22Rv1 (cell line): ENCODE measurements at regions not wholly inside any gene's neighbourhood (a gene's known extent, or its start where the extent isn't known, plus 50 kb on each side); places are given as distances from the start of the nearest gene placed in this dataset.
A peak's percentile ranks its signal among the peaks of the same experiment; 100 is the strongest.

Source experiments
- H3K27ac ChIP-seq: fragments of 450-650 bp; 2 replicates; pipeline ENCODE4 v1.5.1; 2017
- CTCF ChIP-seq: fragments of 450-650 bp; IDR thresholded peaks from 2 replicates; pipeline ENCODE4 v1.5.1; 2017; ENCODE audit warnings: mild to moderate bottlenecking
- ZFX ChIP-seq: fragments of 450-650 bp; IDR thresholded peaks from 2 replicates; pipeline ENCODE4 v1.6.1; 2017; ENCODE audit warnings: antibody characterized with exemption, borderline replicate concordance

- TF ChIP-seq ZFX (no peak), CTCF (no peak)
- H3K27ac ChIP-seq = 0 out of 2 replicates have a peak overlapping the region, but pooled peaks have one; percentile 15
Measured at GRCh38 chr13:85313761-85314503, 485.3 kb downstream of the SLITRK6 start.

- TF ChIP-seq ZFX = no peak
- TF ChIP-seq CTCF = no peak
- no peak overlapping the region for H3K27ac ChIP-seq
Measured at GRCh38 chr13:85312071-85312470, 487.1 kb downstream of the SLITRK6 start.

- no peak overlapping the region for H3K27ac ChIP-seq
- no peak for TF ChIP-seq CTCF
- no peak for TF ChIP-seq ZFX
Measured at GRCh38 chr13:85303630-85304029, 495.6 kb downstream of the SLITRK6 start.

GRCh38 chr13:85298387-85298924 is 500.8 kb downstream of the SLITRK6 start:
- no peak overlapping the region for H3K27ac ChIP-seq
- TF ChIP-seq CTCF = no peak
- no peak for TF ChIP-seq ZFX

- no peak for TF ChIP-seq ZFX
- TF ChIP-seq CTCF = no peak
- H3K27ac ChIP-seq = no peak overlapping the region
Measured at GRCh38 chr13:85288698-85289097, 510.5 kb downstream of the SLITRK6 start.

- no peak for TF ChIP-seq CTCF
- no peak for TF ChIP-seq ZFX
- H3K27ac ChIP-seq = no peak overlapping the region
Measured at GRCh38 chr13:85287528-85287927, 511.7 kb downstream of the SLITRK6 start.

GRCh38 chr13:85286081-85286480 is 513.1 kb downstream of the SLITRK6 start:
- no peak overlapping the region for H3K27ac ChIP-seq
- TF ChIP-seq ZFX = no peak
- no peak for TF ChIP-seq CTCF
